C4-2B (cell line): ENCODE measurements at regions not wholly inside any gene's neighbourhood (a gene's known extent, or its start where the extent isn't known, plus 50 kb on each side); places are given as distances from the start of the nearest gene placed in this dataset.

Source experiments
- CTCF ChIP-seq: fragments of 450-650 bp; conservative IDR thresholded peaks from 2 replicates; pipeline ENCODE4 v1.5.1; 2017; ENCODE audit warnings: mild to moderate bottlenecking
- ZFX ChIP-seq: fragments of 450-650 bp; IDR thresholded peaks from 2 replicates; pipeline ENCODE4 v1.6.1; 2017

- no peak for TF ChIP-seq CTCF
- TF ChIP-seq ZFX = no peak
Measured at GRCh38 chr13:73173279-73173811, 114.5 kb downstream of the KLF5 start.
